Activated CD4-positive, alpha-beta memory T cell treated with anti-CD3 and anti-CD28 coated beads, Interleukin-2, amount 10 ng/mL, durations not matched to agents 7 days and 5 days (primary cell): ENCODE measurements at regions not wholly inside any gene's neighbourhood (a gene's known extent, or its start where the extent isn't known, plus 50 kb on each side); places are given as distances from the start of the nearest gene placed in this dataset.

Experiments
- CTCF ChIA-PET: fragments of 350-600 bp; sonication (Branson Sonifier 250); formaldehyde crosslinking; loops from one replicate; lab custom pipeline; 2021; ENCODE audit warnings: antibody characterized with exemption, inconsistent platforms; lab: Charles Lee
- POLR2A ChIA-PET: fragments of 350-600 bp; sonication (Branson Sonifier 250); formaldehyde crosslinking; loops from one replicate; lab custom pipeline; 2021; ENCODE audit warnings: antibody characterized with exemption; lab: Charles Lee
- DNase-seq: peaks from one replicate; pipeline ENCODE4 v3.0.0-alpha.2; 2020
- H3K27ac Mint-ChIP-seq: one replicate; pipeline ENCODE4 v1.8.0; 2021; ENCODE audit warnings: mild to moderate bottlenecking, mixed read lengths
- H3K27me3 Mint-ChIP-seq: one replicate; pipeline ENCODE4 v1.8.0; 2021; ENCODE audit warnings: mixed read lengths
- H3K36me3 Mint-ChIP-seq: one replicate; pipeline ENCODE4 v1.8.0; 2021; ENCODE audit warnings: low read depth, mixed read lengths
- H3K4me1 Mint-ChIP-seq: one replicate; pipeline ENCODE4 v1.8.0; 2021; ENCODE audit warnings: mixed read lengths
- H3K4me3 Mint-ChIP-seq: one replicate; pipeline ENCODE4 v1.8.0; 2021; ENCODE audit warnings: mild to moderate bottlenecking, mixed read lengths
- H3K9me3 Mint-ChIP-seq: one replicate; pipeline ENCODE4 v1.8.0; 2021; ENCODE audit warnings: mixed read lengths

DNA sequence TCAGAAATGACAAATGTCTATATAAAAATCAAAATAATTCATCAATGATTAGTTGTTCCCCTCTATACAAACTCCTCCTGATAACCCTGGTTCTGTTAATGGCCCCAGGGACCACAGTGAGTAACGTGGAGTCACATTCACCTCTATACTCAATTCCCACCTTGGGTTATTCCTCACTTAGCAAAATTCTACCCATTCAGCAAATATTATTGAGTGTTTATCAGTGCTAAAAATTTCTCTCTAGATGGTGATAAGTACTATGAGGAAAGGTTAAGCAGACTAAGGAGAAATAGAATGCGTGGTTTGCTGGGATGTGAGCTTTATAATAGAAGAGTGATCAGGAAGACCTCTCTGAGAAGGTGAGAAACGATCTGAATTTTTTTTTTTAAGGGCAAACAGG lies 1124.5 kb downstream of the BCL11A start:
- ChIA-PET CTCF (no interaction called here), POLR2A (no interaction called here)
- Mint-ChIP-seq H3K36me3 (no peaks in the 10 kb centered on the region), H3K4me3 (no peak overlapping the region), H3K4me1 (no peaks in the 10 kb centered on the region), H3K27me3 (no peaks in the 10 kb centered on the region), H3K9me3 (peaks cover 20% of the 10 kb centered on the region), H3K27ac (no peak overlapping the region)
- no peak for DNase-seq

DNA sequence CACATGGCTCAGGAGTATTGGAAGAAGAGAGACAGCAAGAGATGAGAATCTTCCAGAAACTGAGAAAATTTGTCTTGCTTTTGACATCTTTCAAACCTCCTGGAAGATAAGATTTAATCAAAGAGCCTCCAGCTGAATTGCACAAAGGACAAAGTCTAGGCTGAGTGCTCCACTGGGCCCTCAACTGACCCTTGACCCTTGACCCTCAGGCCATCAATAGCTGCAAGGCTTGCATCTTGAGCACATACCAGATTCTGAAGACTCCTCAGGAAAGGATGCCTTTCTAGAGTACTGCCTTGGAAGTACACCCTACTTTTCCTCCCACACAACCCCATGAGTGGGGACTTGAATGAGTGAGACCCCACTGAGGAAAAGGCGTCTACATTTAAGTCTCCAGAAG lies 1125.5 kb downstream of the BCL11A start:
- H3K27me3 Mint-ChIP-seq: no peaks in the 10 kb centered on the region
- H3K27ac Mint-ChIP-seq: no peak overlapping the region
- DNase-seq: no peak
- H3K4me1 Mint-ChIP-seq: no peaks in the 10 kb centered on the region
- POLR2A ChIA-PET: no interaction called here
- H3K36me3 Mint-ChIP-seq: no peaks in the 10 kb centered on the region
- H3K9me3 Mint-ChIP-seq: peaks cover 20% of the 10 kb centered on the region
- CTCF ChIA-PET: no interaction called here
- no peak overlapping the region for H3K4me3 Mint-ChIP-seq

DNA sequence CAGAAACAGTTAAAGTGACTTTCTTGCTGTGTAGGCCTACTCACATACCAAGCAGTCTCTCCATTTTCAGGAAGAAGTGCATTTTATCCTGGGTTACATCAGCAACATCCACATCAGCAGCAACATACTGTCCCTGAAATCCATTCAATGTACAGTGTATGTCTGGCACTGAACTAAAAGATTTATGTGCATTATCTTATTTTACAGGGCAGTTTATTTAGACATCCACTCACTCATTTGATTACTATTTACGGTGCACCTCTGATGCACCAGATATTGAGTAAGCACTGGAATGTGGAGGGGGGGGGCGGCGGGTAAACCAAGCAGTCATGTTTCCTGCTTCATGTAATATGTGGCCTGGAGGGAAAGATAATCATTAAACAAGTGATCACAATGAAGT lies 1128.2 kb downstream of the BCL11A start:
- Mint-ChIP-seq H3K36me3 (no peaks in the 10 kb centered on the region), H3K27ac (no peak overlapping the region), H3K4me3 (no peak overlapping the region), H3K27me3 (no peaks in the 10 kb centered on the region), H3K9me3 (peaks cover 7% of the 10 kb centered on the region), H3K4me1 (no peaks in the 10 kb centered on the region)
- ChIA-PET POLR2A (no interaction called here), CTCF (no interaction called here)
- no peak for DNase-seq

DNA sequence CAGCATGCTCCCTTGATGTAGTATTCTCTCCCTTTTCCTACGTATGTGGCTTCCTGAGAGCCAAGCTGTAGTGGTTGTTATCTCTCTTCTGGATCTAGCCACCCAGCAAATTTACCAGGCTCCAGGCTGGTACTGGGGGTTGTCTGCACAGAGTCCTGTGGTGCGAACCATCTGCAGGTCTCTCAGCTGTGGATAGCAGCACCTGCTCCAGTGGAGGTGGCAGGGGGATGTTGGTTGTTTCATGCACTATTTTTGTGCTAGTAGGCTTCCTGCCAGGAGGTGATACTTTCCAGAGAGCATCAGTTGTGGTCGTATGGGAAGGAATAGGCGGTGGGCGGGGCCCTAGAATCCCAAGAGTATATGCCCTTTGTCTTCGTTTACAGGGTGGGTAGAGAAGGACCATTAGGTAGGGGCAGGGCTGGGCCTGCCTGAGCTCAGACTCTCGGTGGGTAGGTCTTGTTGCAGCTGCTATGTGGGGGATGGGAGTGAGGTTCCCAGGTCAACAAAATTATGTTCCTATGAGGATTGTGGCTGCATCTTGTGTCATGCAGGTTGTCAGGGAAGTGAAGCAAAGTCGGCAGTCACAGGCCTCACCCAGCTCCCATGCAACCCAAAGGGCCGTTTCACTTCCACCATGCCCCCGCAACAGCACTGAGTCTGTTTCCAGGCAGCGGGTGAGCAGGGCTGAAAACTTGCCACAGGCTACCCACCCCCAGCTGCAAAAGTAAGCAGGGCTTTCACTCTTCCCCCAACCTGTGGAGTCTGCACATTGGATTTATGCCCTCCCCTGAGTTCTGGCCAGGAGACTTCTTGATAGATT lies 1139.5 kb downstream of the BCL11A start:
- ChIA-PET CTCF (no interaction called here), POLR2A (no interaction called here)
- Mint-ChIP-seq H3K4me1 (no peaks in the 10 kb centered on the region), H3K27ac (no peak overlapping the region), H3K4me3 (no peak overlapping the region), H3K36me3 (no peaks in the 10 kb centered on the region), H3K9me3 (peaks cover 2% of the 10 kb centered on the region), H3K27me3 (no peaks in the 10 kb centered on the region)
- no peak for DNase-seq

DNA sequence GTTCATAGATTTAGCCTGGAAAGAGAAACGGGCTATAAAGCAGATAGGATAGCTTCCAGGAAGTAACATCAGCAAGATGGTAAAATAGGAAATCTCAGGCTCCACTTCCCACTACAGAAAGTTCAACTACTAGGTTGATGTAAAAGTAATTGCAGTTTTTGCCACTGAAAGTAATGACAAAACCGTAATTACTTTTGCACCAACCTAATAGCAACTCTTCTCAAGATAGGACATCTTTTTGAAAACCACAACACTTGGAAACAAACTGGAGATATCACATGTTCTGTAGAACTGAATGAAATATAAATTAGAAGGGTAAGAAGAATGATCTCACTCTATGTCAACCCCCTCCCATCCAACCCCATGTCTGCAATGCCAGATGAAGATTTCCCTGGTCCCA lies 1154.3 kb downstream of the BCL11A start:
- CTCF ChIA-PET: no interaction called here
- H3K36me3 Mint-ChIP-seq: no peaks in the 10 kb centered on the region
- no peak overlapping the region for H3K27ac Mint-ChIP-seq
- peaks cover 5% of the 10 kb centered on the region for H3K9me3 Mint-ChIP-seq
- no peak overlapping the region for H3K4me3 Mint-ChIP-seq
- POLR2A ChIA-PET: no interaction called here
- no peak for DNase-seq
- H3K27me3 Mint-ChIP-seq: no peaks in the 10 kb centered on the region
- H3K4me1 Mint-ChIP-seq: no peaks in the 10 kb centered on the region

DNA sequence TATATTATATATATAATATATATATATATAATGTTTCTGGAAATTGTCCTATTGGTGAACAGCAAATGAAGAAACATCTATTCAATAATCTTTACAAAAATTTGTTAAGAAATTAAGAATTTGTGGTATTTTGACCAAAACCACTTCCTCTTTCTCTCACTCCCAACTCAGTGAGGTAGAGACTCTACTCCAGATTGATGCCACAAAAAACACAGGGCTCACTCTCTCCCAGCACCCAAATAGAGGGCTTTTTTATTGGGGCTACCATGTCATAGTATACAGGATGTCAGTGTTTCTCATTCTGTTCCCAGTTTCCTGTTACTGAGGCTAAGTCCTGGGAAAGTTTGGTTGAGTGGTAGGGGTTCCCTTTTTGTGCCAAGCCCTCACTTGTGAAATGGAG lies 1155.4 kb downstream of the BCL11A start:
- CTCF ChIA-PET: no interaction called here
- Mint-ChIP-seq H3K27me3 (no peaks in the 10 kb centered on the region), H3K9me3 (peaks cover 5% of the 10 kb centered on the region), H3K4me1 (no peaks in the 10 kb centered on the region), H3K27ac (no peak overlapping the region), H3K36me3 (no peaks in the 10 kb centered on the region), H3K4me3 (no peak overlapping the region)
- no peak for DNase-seq
- POLR2A ChIA-PET: no interaction called here

DNA sequence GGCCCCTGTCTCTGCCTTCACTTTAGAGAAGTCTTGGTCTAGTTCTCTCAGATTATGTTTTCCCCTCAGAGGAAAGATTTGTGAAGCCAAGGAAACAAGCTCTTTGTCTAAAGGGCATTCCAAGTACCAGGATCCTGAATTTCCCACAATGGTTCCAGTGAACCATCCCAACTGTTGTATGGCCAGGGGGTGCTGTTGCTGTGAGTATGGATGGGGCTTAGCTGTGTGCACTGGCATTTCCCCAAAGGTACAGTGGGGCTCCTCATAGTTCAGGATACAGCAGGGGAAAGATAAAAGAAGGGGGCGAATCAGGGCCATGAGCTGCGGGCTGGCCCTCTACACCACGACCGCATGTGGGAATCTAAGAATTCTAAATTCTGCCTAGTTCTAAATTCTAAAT lies 1154.0 kb upstream of the FANCL start:
- peaks cover 2% of the 10 kb centered on the region for H3K9me3 Mint-ChIP-seq
- H3K4me1 Mint-ChIP-seq: no peaks in the 10 kb centered on the region
- H3K27ac Mint-ChIP-seq: no peak overlapping the region
- DNase-seq: no peak
- no peak overlapping the region for H3K4me3 Mint-ChIP-seq
- ChIA-PET POLR2A (no interaction called here), CTCF (no interaction called here)
- no peaks in the 10 kb centered on the region for H3K36me3 Mint-ChIP-seq
- no peaks in the 10 kb centered on the region for H3K27me3 Mint-ChIP-seq

DNA sequence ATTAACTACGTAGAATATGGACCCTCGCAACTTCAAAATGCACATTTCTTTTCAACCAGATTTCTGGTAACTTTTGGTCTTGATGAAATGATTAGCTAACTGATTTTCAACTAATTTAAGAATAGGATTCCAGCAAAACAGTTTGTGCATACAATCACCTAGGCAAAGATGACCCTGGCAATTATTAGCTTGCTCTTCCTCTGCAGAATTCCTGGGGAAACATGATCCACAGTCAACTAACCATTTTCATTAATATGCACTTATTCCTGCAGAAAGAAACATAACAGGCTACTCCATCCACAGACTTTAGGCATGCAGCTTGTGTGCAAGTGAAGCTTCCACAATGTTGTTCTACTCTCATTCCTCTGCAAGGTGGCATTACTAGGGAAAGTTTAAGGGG lies 1150.8 kb upstream of the FANCL start:
- CTCF ChIA-PET: no interaction called here
- Mint-ChIP-seq H3K4me1 (no peaks in the 10 kb centered on the region), H3K4me3 (no peak overlapping the region), H3K27ac (no peak overlapping the region), H3K27me3 (no peaks in the 10 kb centered on the region), H3K9me3 (peaks cover 2% of the 10 kb centered on the region), H3K36me3 (no peaks in the 10 kb centered on the region)
- DNase-seq: no peak
- POLR2A ChIA-PET: no interaction called here

DNA sequence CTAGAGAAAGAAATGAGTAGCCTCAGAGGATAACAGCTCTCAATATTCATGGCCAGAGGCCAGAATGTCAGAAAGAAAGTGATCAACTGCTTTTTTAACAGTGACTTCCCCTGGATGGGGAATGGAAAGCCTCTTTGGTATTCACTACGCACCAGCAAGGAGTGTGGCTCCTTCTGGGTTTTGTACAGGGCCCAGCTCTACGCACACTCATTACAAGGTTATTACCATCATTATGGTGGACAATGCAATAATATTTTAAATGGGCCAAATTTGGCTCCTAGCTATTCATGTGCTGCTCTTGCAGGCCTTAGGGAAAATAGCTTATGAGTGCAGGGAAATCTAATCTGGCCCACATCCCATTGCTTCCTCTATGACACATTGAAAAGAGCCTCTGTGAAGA lies 1149.5 kb upstream of the FANCL start:
- Mint-ChIP-seq H3K9me3 (peaks cover 2% of the 10 kb centered on the region), H3K4me1 (no peaks in the 10 kb centered on the region), H3K4me3 (no peak overlapping the region), H3K27ac (no peak overlapping the region), H3K36me3 (no peaks in the 10 kb centered on the region), H3K27me3 (no peaks in the 10 kb centered on the region)
- CTCF ChIA-PET: no interaction called here
- POLR2A ChIA-PET: no interaction called here
- no peak for DNase-seq

DNA sequence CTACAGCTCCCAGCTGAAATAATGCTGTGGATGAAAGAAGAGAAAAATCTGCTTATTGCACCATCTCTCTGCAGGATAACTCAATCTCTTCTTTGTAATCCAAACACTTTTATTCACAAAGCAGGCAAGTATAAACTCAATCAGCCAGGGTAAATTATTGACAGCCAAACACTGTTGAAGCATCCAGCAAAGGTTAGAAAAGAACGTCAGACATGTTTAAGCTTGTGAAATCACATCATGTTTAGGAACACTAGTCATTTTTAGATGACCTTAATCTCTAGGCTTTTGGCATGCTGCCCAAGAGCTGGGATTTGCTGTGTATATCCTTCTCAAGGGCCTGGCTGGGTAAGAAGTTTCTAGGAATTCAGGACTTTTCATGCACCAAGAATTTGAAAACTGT lies 1148.1 kb upstream of the FANCL start:
- Mint-ChIP-seq H3K36me3 (no peaks in the 10 kb centered on the region), H3K27me3 (no peaks in the 10 kb centered on the region), H3K9me3 (peaks cover 1% of the 10 kb centered on the region), H3K4me1 (no peaks in the 10 kb centered on the region), H3K4me3 (no peak overlapping the region), H3K27ac (no peak overlapping the region)
- ChIA-PET POLR2A (no interaction called here), CTCF (no interaction called here)
- DNase-seq: no peak

DNA sequence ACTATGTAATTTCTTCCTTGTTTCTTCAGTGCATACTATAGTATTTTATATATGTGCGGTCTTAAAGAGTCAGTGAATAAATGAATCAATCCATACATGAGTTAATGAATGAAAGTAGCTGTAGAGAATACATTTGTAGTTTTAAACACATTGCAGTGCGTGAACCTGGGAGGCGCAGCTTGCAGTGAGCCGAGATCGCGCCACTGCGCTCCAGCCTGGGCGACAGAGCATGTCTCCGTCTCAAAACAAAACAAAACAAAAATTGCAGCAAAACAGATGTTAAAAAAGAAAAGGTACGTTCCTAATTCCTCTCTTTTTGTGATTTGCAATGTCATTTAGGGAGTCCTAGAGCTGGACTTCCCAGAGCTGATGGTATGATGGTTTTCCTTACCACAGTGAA lies 1144.8 kb upstream of the FANCL start:
- Mint-ChIP-seq H3K27ac (no peak overlapping the region), H3K36me3 (no peaks in the 10 kb centered on the region), H3K9me3 (no peaks in the 10 kb centered on the region), H3K4me1 (no peaks in the 10 kb centered on the region), H3K4me3 (no peak overlapping the region), H3K27me3 (no peaks in the 10 kb centered on the region)
- no peak for DNase-seq
- POLR2A ChIA-PET: no interaction called here
- CTCF ChIA-PET: no interaction called here

DNA sequence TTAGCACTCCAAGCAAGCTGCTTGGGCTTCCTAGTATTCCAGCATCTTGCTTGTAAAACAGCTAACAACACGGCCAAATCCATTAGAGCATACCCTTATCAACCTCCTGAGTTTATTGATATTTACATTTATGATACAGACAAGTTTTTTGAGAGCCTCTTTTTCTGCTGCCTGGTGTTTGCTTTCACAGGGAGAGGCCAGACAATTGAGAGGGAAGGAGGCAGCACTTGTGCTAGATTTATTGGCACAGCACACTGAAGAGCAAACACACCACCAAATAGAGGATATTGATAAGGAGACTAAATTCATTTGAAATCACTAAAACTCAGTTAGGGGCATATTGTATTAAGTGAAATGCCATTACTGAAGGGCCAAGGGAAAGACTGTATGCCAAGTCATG lies 1142.3 kb upstream of the FANCL start:
- no peak overlapping the region for H3K4me3 Mint-ChIP-seq
- no peaks in the 10 kb centered on the region for H3K36me3 Mint-ChIP-seq
- no peak overlapping the region for H3K27ac Mint-ChIP-seq
- no peaks in the 10 kb centered on the region for H3K27me3 Mint-ChIP-seq
- DNase-seq: no peak
- no peaks in the 10 kb centered on the region for H3K9me3 Mint-ChIP-seq
- no peaks in the 10 kb centered on the region for H3K4me1 Mint-ChIP-seq
- CTCF ChIA-PET: no interaction called here
- POLR2A ChIA-PET: no interaction called here

DNA sequence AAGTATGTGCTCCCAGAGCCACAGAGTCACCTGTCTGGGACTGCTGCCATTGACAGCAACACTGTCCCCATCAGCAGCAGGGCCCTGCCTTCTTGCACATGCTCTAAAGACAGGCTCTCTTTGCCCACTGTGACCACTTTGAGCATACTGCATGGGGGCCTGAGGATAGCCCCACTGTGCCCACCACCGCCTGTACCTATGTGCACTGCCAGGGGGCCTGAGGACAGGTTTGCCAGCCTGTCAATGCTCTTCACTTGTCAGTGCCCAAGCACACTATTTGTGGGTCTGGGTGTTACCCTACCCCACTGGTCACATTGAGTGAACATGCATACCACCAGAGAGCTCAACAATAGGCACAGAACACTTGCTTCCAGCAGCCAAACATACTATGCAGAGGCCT lies 1137.0 kb upstream of the FANCL start:
- ChIA-PET POLR2A (no interaction called here), CTCF (no interaction called here)
- H3K27me3 Mint-ChIP-seq: no peaks in the 10 kb centered on the region
- no peak for DNase-seq
- no peaks in the 10 kb centered on the region for H3K36me3 Mint-ChIP-seq
- H3K4me1 Mint-ChIP-seq: no peaks in the 10 kb centered on the region
- H3K27ac Mint-ChIP-seq: no peak overlapping the region
- H3K9me3 Mint-ChIP-seq: no peaks in the 10 kb centered on the region
- H3K4me3 Mint-ChIP-seq: no peak overlapping the region

DNA sequence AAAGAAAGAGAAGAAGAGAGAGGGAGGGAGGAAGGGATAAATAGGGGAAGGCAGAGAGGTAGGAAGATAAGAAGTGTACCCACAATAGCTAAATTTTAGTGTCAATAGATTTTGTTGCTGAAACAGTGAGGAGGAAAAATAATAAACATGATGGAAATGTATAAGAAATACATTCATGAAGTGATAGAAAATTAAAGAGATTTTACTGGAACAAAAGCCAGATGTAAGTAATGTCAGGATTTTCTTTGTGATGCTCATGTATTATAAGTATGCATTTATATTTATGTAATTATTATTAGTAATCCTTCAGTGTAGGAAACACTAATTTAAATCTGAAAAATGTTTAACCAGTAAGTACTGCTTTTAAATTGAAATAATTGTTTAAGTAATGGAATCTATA lies 1125.2 kb upstream of the FANCL start:
- DNase-seq: no peak
- H3K27me3 Mint-ChIP-seq: no peaks in the 10 kb centered on the region
- H3K4me3 Mint-ChIP-seq: no peak overlapping the region
- POLR2A ChIA-PET: no interaction called here
- H3K27ac Mint-ChIP-seq: no peak overlapping the region
- CTCF ChIA-PET: no interaction called here
- H3K4me1 Mint-ChIP-seq: no peaks in the 10 kb centered on the region
- no peaks in the 10 kb centered on the region for H3K36me3 Mint-ChIP-seq
- peaks cover 2% of the 10 kb centered on the region for H3K9me3 Mint-ChIP-seq
